A673 (cell line): ENCODE measurements at regions not wholly inside any gene's neighbourhood (a gene's known extent, or its start where the extent isn't known, plus 50 kb on each side); places are given as distances from the start of the nearest gene placed in this dataset.

Experiments used
- EZH2 ChIP-seq: fragments of 200-600 bp; sonication (generic); IDR thresholded peaks from 2 replicates; pipeline ENCODE4 v1.6.1; 2017; ENCODE audit warnings: borderline replicate concordance, low read depth, mild to moderate bottlenecking, mixed read lengths, antibody characterized with exemption, low read length; ENCODE audit not compliant: poor library complexity, severe bottlenecking
- TF ChIP-seq, protein P1 (sequence below): fragments of 300-800, 200-600 bp; sonication (generic); conservative IDR thresholded peaks from 2 replicates; pipeline ENCODE4 v1.5.1; 2017; ENCODE audit warnings: low read depth, mild to moderate bottlenecking, antibody characterized with exemption, low read length, moderate library complexity, mixed read lengths

DNA sequence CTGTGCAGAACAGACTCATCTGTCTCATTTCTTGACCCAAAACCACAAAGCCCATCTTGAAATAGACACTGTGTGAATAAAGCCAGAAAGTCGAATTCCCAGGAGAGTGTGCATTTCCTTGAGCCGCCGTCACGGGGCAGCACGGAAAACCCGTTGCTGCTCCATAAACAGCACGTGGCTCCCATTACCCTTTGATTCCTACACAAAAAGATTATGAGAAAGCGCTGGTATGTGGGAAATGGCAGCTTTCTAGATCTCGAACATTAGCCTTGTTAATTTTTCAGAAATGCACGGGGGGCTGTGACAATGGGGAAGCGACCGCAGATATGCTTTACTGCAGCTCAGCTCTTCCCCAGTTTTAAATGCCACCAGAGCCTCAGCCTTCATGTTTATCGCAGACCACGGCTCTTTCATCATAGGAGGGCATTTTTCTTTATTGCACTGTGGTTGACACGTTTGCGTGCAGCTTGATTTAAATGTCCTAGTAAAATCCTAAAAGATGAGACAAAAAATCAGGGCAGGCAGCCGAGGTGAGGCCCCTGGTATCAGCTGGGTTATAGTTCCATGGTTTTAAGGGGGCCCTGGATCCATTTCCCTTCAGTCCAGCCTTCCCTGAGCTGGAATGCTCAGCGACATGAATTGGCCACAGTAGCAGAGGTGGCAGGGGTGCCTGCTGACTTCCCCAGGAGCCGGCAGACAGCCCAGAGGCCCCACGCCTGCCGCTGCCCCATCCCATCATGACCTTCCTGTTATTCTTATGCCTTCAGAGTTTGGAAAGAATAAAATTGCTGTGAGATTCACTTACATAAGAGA is 249.3 kb downstream of the NDUFA10 start:
- TF ChIP-seq, protein P1, sequence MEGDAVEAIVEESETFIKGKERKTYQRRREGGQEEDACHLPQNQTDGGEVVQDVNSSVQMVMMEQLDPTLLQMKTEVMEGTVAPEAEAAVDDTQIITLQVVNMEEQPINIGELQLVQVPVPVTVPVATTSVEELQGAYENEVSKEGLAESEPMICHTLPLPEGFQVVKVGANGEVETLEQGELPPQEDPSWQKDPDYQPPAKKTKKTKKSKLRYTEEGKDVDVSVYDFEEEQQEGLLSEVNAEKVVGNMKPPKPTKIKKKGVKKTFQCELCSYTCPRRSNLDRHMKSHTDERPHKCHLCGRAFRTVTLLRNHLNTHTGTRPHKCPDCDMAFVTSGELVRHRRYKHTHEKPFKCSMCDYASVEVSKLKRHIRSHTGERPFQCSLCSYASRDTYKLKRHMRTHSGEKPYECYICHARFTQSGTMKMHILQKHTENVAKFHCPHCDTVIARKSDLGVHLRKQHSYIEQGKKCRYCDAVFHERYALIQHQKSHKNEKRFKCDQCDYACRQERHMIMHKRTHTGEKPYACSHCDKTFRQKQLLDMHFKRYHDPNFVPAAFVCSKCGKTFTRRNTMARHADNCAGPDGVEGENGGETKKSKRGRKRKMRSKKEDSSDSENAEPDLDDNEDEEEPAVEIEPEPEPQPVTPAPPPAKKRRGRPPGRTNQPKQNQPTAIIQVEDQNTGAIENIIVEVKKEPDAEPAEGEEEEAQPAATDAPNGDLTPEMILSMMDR = 0 out of 2 replicates have a peak, but pooled peaks have one; percentile 30
- no peak for TF ChIP-seq EZH2
